MM.1S (cell line): ENCODE measurements at regions not wholly inside any gene's neighbourhood (a gene's known extent, or its start where the extent isn't known, plus 50 kb on each side); places are given as distances from the start of the nearest gene placed in this dataset.

Experiments used
- DNase-seq: peaks from one replicate; pipeline ENCODE4 v3.0.0-alpha.2; 2015
- H2AFZ ChIP-seq: fragments of 300-600 bp; sonication (generic); 2 replicates; pipeline ENCODE4 v1.6.0; 2016; ENCODE audit warnings: antibody characterized with exemption, low read length
- H3F3A ChIP-seq: fragments of 300-600 bp; sonication (generic); 2 replicates; pipeline ENCODE4 v1.6.1; 2016; ENCODE audit warnings: mild to moderate bottlenecking, antibody characterized with exemption, low read length, moderate library complexity, mixed read lengths; ENCODE audit not compliant: insufficient read depth
- H3K27ac ChIP-seq: fragments of 300-600 bp; sonication (generic); 2 replicates; pipeline ENCODE4 v1.5.1; 2016; ENCODE audit warnings: mild to moderate bottlenecking, low read length
- H3K27me3 ChIP-seq: fragments of 300-600 bp; sonication (generic); replicated peaks from 2 replicates; pipeline ENCODE4 v1.6.0; 2016; ENCODE audit warnings: low read length; ENCODE audit not compliant: insufficient read depth
- H3K36me3 ChIP-seq: fragments of 300-600 bp; sonication (generic); replicated peaks from 2 replicates; pipeline ENCODE4 v1.6.1; 2016; ENCODE audit warnings: mild to moderate bottlenecking, low read length, mixed read lengths; ENCODE audit not compliant: insufficient read depth
- H3K4me1 ChIP-seq: fragments of 300-600 bp; sonication (generic); 2 replicates; pipeline ENCODE4 v1.6.1; 2016; ENCODE audit warnings: low read length, mixed read lengths
- H3K4me2 ChIP-seq: fragments of 300-600 bp; sonication (generic); 2 replicates; pipeline ENCODE4 v1.6.0; 2016; ENCODE audit warnings: low read depth, low read length
- H3K4me3 ChIP-seq: fragments of 300-600 bp; sonication (generic); 2 replicates; pipeline ENCODE4 v1.5.1; 2016; ENCODE audit warnings: low read length, mixed read lengths
- H3K79me2 ChIP-seq: fragments of 300-600 bp; sonication (generic); 2 replicates; pipeline ENCODE4 v1.6.1; 2016; ENCODE audit warnings: mixed run types, low read length, mixed read lengths
- H3K9ac ChIP-seq: fragments of 300-600 bp; sonication (generic); 2 replicates; pipeline ENCODE4 v1.6.1; 2016; ENCODE audit warnings: low read length, mixed read lengths
- H3K9me2 ChIP-seq: fragments of 300-600 bp; sonication (generic); replicated peaks from 2 replicates; pipeline ENCODE4 v1.6.1; 2016; ENCODE audit warnings: mild to moderate bottlenecking, low read length, mixed read lengths; ENCODE audit not compliant: insufficient read depth
- H3K9me3 ChIP-seq: fragments of 300-600 bp; sonication (generic); replicated peaks from 2 replicates; pipeline ENCODE4 v1.6.1; 2016; ENCODE audit warnings: mild to moderate bottlenecking, low read length, mixed read lengths; ENCODE audit not compliant: insufficient read depth
- H4K20me1 ChIP-seq: fragments of 300-600 bp; sonication (generic); 2 replicates; pipeline ENCODE4 v1.6.1; 2016; ENCODE audit warnings: mild to moderate bottlenecking, low read length, moderate library complexity, mixed read lengths; ENCODE audit not compliant: insufficient read depth
- CTCF ChIP-seq: fragments of 300-600 bp; sonication (generic); IDR thresholded peaks from 2 replicates; pipeline ENCODE4 v1.5.1; 2016; ENCODE audit warnings: antibody characterized with exemption, low read length, mixed read lengths
- EZH2 ChIP-seq: fragments of 300-600 bp; sonication (generic); optimal IDR thresholded peaks from 2 replicates; pipeline ENCODE3; 2017; ENCODE audit warnings: low read depth, mild to moderate bottlenecking, antibody characterized with exemption, low read length, mixed read lengths
- EZH2phosphoT487 ChIP-seq: fragments of 300-600 bp; sonication (generic); IDR thresholded peaks from 2 replicates; pipeline ENCODE4 v1.6.1; 2018; ENCODE audit warnings: antibody characterized with exemption, low read length

GRCh38 chr1:94722181-94722580, 98.0 kb upstream of the SLC44A3 start:
- Histone ChIP-seq H4K20me1 (no peaks in the 10 kb centered on the region), H3K79me2 (no peaks in the 10 kb centered on the region), H2AFZ (no peak overlapping the region), H3K9ac (no peak overlapping the region), H3K36me3 (no peaks in the 10 kb centered on the region), H3F3A (no peaks in the 10 kb centered on the region), H3K9me2 (no peaks in the 10 kb centered on the region), H3K27ac (no peak overlapping the region), H3K27me3 (no peaks in the 10 kb centered on the region), H3K4me1 (no peaks in the 10 kb centered on the region), H3K9me3 (no peaks in the 10 kb centered on the region), H3K4me2 (no peak overlapping the region), H3K4me3 (no peak overlapping the region)
- no peak for DNase-seq
- TF ChIP-seq EZH2phosphoT487 (no peak), CTCF (no peak), EZH2 (no peak)

DNA sequence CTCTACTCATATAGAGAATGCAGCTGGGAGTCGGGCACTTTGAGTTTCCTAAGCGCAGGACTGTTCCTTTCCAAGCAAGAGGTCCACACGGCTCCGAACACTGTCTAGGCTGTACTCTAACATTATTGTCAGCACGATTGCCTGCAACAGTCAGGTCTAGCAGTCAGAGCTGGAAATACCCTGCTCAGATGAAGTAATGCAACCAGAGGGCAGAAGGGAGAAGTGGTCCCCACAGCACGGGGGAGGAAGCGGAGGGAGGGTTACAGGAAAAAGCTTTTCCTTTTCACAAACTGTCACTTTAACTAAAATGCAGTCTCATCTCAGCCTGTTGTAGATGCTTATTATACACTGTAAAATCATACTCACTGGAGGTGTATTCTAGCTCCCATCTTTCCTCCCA, 98.9 kb upstream of the SLC44A3 start:
- no peak overlapping the region for H3K27ac ChIP-seq
- no peaks in the 10 kb centered on the region for H3K36me3 ChIP-seq
- H2AFZ ChIP-seq, result no peak overlapping the region
- H3K79me2 ChIP-seq, result no peaks in the 10 kb centered on the region
- H3K4me3 ChIP-seq, result no peak overlapping the region
- TF ChIP-seq EZH2 (no peak), EZH2phosphoT487 (no peak), CTCF (no peak)
- H3K9me2 ChIP-seq, result no peaks in the 10 kb centered on the region
- no peak for DNase-seq
- H3K9me3 ChIP-seq, result no peaks in the 10 kb centered on the region
- no peaks in the 10 kb centered on the region for H3K4me1 ChIP-seq
- H3K9ac ChIP-seq, result no peak overlapping the region
- no peak overlapping the region for H3K4me2 ChIP-seq
- H3F3A ChIP-seq, result no peaks in the 10 kb centered on the region
- no peaks in the 10 kb centered on the region for H3K27me3 ChIP-seq
- H4K20me1 ChIP-seq, result no peaks in the 10 kb centered on the region

- TF ChIP-seq EZH2 (no peak), EZH2phosphoT487 (no peak), CTCF (no peak)
- Histone ChIP-seq H3K4me3 (no peak overlapping the region), H3K9ac (no peak overlapping the region), H4K20me1 (no peaks in the 10 kb centered on the region), H3K79me2 (no peaks in the 10 kb centered on the region), H3K4me2 (no peak overlapping the region), H3K27me3 (no peaks in the 10 kb centered on the region), H3F3A (no peaks in the 10 kb centered on the region), H2AFZ (no peak overlapping the region), H3K27ac (no peak overlapping the region), H3K36me3 (no peaks in the 10 kb centered on the region), H3K9me2 (no peaks in the 10 kb centered on the region), H3K9me3 (no peaks in the 10 kb centered on the region), H3K4me1 (no peaks in the 10 kb centered on the region)
- no peak for DNase-seq
Measured at GRCh38 chr1:94719926-94720793, 100.0 kb upstream of the SLC44A3 start.
